Activated B cell treated with CpG ODN at 0.5 μM for 24 hours (primary cell): ENCODE measurements at regions not wholly inside any gene's neighbourhood (a gene's known extent, or its start where the extent isn't known, plus 50 kb on each side); places are given as distances from the start of the nearest gene placed in this dataset.

ENCODE experiments used
- ATAC-seq: fragments of 200-7000 bp; cut with Tn5 transposase; one replicate; pipeline ENCODE4 v1.10.0; 2021; ENCODE audit warnings: low read depth, mild to moderate bottlenecking, moderate library complexity
- CTCF ChIA-PET: fragments of 350-600 bp; sonication (Branson Sonifier 250); formaldehyde crosslinking; loops from one replicate; lab custom pipeline; 2021; ENCODE audit warnings: antibody characterized with exemption; lab: Charles Lee
- POLR2A ChIA-PET: fragments of 350-600 bp; sonication (Branson Sonifier 250); formaldehyde crosslinking; loops from one replicate; lab custom pipeline; 2021; ENCODE audit warnings: antibody characterized with exemption; lab: Charles Lee
- DNase-seq: peaks from one replicate; pipeline ENCODE4 v3.0.0; 2022
- H3K27ac Mint-ChIP-seq: one replicate; pipeline ENCODE4 v1.8.0; 2020; ENCODE audit warnings: mixed read lengths
- H3K27me3 Mint-ChIP-seq: one replicate; pipeline ENCODE4 v1.8.0; 2021; ENCODE audit warnings: mixed read lengths
- H3K36me3 Mint-ChIP-seq: one replicate; pipeline ENCODE4 v1.8.0; 2021; ENCODE audit warnings: low read depth, mixed read lengths
- H3K4me1 Mint-ChIP-seq: one replicate; pipeline ENCODE4 v1.8.0; 2021; ENCODE audit warnings: mixed read lengths
- H3K4me3 Mint-ChIP-seq: one replicate; pipeline ENCODE4 v1.8.0; 2020; ENCODE audit warnings: mild to moderate bottlenecking, mixed read lengths
- H3K9me3 Mint-ChIP-seq: one replicate; pipeline ENCODE4 v1.8.0; 2020; ENCODE audit warnings: mixed read lengths
- CTCF ChIP-seq: fragments of 200-600 bp; IDR thresholded peaks from one replicate; pipeline ENCODE4 v1.8.0; 2022; ENCODE audit warnings: antibody characterized with exemption, mild to moderate bottlenecking
- intact Hi-C: fragments of 100-400 bp; cut with micrococcal nuclease; formaldehyde crosslinking; loops from one replicate; pipeline ENCODE4 v1.15.1; 2024

- H3K36me3 Mint-ChIP-seq, result no peaks in the 10 kb centered on the region
- no peak overlapping the region for H3K27ac Mint-ChIP-seq
- no peak for TF ChIP-seq CTCF
- no peak for ATAC-seq
- intact Hi-C loops, result no loop called here
- no peaks in the 10 kb centered on the region for H3K4me1 Mint-ChIP-seq
- no peak overlapping the region for H3K4me3 Mint-ChIP-seq
- peaks cover 2% of the 10 kb centered on the region for H3K27me3 Mint-ChIP-seq
- POLR2A ChIA-PET, result no interaction called here
- CTCF ChIA-PET, result no interaction called here
- DNase-seq, result no peak
- H3K9me3 Mint-ChIP-seq, result peaks cover 9% of the 10 kb centered on the region
Measured at GRCh38 chr12:100692502-100692901, 102.1 kb upstream of the ANO4 start.

- CTCF ChIA-PET, result no interaction called here
- intact Hi-C loops, result no loop called here
- POLR2A ChIA-PET, result no interaction called here
- Mint-ChIP-seq H3K4me1 (peaks cover 6% of the 10 kb centered on the region), H3K4me3 (no peak overlapping the region), H3K27me3 (peaks cover 4% of the 10 kb centered on the region), H3K9me3 (no peaks in the 10 kb centered on the region), H3K27ac (no peak overlapping the region), H3K36me3 (no peaks in the 10 kb centered on the region)
- DNase-seq (no peak), ATAC-seq (no peak)
- no peak for TF ChIP-seq CTCF
Measured at GRCh38 chr12:100698518-100698917, 96.1 kb upstream of the ANO4 start.

GRCh38 chr12:100699209-100699608 is 95.4 kb upstream of the ANO4 start:
- intact Hi-C loops, result no loop called here
- Mint-ChIP-seq H3K36me3 (no peaks in the 10 kb centered on the region), H3K27me3 (peaks cover 2% of the 10 kb centered on the region), H3K9me3 (no peaks in the 10 kb centered on the region), H3K27ac (no peak overlapping the region), H3K4me1 (peaks cover 6% of the 10 kb centered on the region), H3K4me3 (no peak overlapping the region)
- TF ChIP-seq CTCF, result no peak
- POLR2A ChIA-PET, result no interaction called here
- DNase-seq (no peak), ATAC-seq (no peak)
- CTCF ChIA-PET, result no interaction called here

- Mint-ChIP-seq H3K4me3 (no peak overlapping the region), H3K27ac (no peak overlapping the region), H3K4me1 (peaks cover 6% of the 10 kb centered on the region), H3K9me3 (no peaks in the 10 kb centered on the region), H3K36me3 (no peaks in the 10 kb centered on the region), H3K27me3 (peaks cover 2% of the 10 kb centered on the region)
- ATAC-seq, result no peak
- TF ChIP-seq CTCF, result no peak
- ChIA-PET POLR2A (no interaction called here), CTCF (no interaction called here)
- intact Hi-C loops, result no loop called here
- no peak for DNase-seq
Measured at GRCh38 chr12:100703337-100703736, 91.2 kb upstream of the ANO4 start.

GRCh38 chr12:100703868-100704267 is 90.7 kb upstream of the ANO4 start:
- ATAC-seq (no peak), DNase-seq (no peak)
- ChIA-PET CTCF (no interaction called here), POLR2A (no interaction called here)
- TF ChIP-seq CTCF, result no peak
- intact Hi-C loops, result no loop called here
- H3K36me3 Mint-ChIP-seq, result no peaks in the 10 kb centered on the region
- H3K27ac Mint-ChIP-seq, result no peak overlapping the region
- H3K4me1 Mint-ChIP-seq, result peaks cover 4% of the 10 kb centered on the region
- H3K9me3 Mint-ChIP-seq, result no peaks in the 10 kb centered on the region
- H3K4me3 Mint-ChIP-seq, result no peak overlapping the region
- peaks cover 2% of the 10 kb centered on the region for H3K27me3 Mint-ChIP-seq
